H1 (cell line): ENCODE measurements at regions not wholly inside any gene's neighbourhood (a gene's known extent, or its start where the extent isn't known, plus 50 kb on each side); places are given as distances from the start of the nearest gene placed in this dataset.

Experiments used
- EP300 ChIP-seq, 2 experiments: IDR thresholded peaks; 1 replicate in 1 of 2; 2 replicates in 1 of 2; pipeline ENCODE4 v1.6.1; 2011 to 2012; ENCODE audit warnings: low read depth in 2 of 2, low read length in 2 of 2, mild to moderate bottlenecking in 2 of 2, borderline replicate concordance in 1 of 2, inconsistent platforms in 1 of 2, moderate library complexity in 1 of 2
- HDAC2 ChIP-seq, 2 experiments: fragments of 300-600 bp in 1 of 2; sonication (generic) in 1 of 2; IDR thresholded peaks; 2 replicates each; pipeline ENCODE4 v1.6.1; 2011 to 2012; ENCODE audit warnings: low read depth in 2 of 2, low read length in 2 of 2, mild to moderate bottlenecking in 2 of 2, moderate library complexity in 2 of 2, borderline replicate concordance in 1 of 2, inconsistent platforms in 1 of 2
- TF ChIP-seq, protein P1 (sequence below): fragments of 300-600 bp; sonication (generic); IDR thresholded peaks from 2 replicates; pipeline ENCODE4 v1.7.1; 2012; ENCODE audit warnings: low read length, moderate library complexity, mild to moderate bottlenecking, inconsistent platforms; ENCODE audit not compliant: insufficient replicate concordance

DNA sequence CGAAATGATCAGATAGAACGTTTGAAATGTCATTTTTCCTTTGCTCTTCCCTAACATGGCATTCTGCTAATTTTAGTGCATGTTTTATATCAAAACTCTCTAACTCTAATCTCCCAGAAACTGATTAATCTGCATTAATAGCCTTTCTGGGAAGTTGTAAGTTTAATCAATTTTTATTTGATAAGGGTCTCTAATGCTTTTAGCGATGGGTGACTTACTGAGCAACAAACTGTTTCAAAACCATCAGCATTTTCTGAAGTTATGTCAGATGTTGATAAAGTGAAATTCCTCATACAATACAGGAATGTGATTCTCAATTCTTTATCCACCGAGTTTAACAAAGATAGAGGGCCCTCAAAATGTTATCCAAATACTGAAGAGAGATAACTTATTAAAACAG is 431.6 kb upstream of the CXADR start (continued):
- TF ChIP-seq, protein P1, sequence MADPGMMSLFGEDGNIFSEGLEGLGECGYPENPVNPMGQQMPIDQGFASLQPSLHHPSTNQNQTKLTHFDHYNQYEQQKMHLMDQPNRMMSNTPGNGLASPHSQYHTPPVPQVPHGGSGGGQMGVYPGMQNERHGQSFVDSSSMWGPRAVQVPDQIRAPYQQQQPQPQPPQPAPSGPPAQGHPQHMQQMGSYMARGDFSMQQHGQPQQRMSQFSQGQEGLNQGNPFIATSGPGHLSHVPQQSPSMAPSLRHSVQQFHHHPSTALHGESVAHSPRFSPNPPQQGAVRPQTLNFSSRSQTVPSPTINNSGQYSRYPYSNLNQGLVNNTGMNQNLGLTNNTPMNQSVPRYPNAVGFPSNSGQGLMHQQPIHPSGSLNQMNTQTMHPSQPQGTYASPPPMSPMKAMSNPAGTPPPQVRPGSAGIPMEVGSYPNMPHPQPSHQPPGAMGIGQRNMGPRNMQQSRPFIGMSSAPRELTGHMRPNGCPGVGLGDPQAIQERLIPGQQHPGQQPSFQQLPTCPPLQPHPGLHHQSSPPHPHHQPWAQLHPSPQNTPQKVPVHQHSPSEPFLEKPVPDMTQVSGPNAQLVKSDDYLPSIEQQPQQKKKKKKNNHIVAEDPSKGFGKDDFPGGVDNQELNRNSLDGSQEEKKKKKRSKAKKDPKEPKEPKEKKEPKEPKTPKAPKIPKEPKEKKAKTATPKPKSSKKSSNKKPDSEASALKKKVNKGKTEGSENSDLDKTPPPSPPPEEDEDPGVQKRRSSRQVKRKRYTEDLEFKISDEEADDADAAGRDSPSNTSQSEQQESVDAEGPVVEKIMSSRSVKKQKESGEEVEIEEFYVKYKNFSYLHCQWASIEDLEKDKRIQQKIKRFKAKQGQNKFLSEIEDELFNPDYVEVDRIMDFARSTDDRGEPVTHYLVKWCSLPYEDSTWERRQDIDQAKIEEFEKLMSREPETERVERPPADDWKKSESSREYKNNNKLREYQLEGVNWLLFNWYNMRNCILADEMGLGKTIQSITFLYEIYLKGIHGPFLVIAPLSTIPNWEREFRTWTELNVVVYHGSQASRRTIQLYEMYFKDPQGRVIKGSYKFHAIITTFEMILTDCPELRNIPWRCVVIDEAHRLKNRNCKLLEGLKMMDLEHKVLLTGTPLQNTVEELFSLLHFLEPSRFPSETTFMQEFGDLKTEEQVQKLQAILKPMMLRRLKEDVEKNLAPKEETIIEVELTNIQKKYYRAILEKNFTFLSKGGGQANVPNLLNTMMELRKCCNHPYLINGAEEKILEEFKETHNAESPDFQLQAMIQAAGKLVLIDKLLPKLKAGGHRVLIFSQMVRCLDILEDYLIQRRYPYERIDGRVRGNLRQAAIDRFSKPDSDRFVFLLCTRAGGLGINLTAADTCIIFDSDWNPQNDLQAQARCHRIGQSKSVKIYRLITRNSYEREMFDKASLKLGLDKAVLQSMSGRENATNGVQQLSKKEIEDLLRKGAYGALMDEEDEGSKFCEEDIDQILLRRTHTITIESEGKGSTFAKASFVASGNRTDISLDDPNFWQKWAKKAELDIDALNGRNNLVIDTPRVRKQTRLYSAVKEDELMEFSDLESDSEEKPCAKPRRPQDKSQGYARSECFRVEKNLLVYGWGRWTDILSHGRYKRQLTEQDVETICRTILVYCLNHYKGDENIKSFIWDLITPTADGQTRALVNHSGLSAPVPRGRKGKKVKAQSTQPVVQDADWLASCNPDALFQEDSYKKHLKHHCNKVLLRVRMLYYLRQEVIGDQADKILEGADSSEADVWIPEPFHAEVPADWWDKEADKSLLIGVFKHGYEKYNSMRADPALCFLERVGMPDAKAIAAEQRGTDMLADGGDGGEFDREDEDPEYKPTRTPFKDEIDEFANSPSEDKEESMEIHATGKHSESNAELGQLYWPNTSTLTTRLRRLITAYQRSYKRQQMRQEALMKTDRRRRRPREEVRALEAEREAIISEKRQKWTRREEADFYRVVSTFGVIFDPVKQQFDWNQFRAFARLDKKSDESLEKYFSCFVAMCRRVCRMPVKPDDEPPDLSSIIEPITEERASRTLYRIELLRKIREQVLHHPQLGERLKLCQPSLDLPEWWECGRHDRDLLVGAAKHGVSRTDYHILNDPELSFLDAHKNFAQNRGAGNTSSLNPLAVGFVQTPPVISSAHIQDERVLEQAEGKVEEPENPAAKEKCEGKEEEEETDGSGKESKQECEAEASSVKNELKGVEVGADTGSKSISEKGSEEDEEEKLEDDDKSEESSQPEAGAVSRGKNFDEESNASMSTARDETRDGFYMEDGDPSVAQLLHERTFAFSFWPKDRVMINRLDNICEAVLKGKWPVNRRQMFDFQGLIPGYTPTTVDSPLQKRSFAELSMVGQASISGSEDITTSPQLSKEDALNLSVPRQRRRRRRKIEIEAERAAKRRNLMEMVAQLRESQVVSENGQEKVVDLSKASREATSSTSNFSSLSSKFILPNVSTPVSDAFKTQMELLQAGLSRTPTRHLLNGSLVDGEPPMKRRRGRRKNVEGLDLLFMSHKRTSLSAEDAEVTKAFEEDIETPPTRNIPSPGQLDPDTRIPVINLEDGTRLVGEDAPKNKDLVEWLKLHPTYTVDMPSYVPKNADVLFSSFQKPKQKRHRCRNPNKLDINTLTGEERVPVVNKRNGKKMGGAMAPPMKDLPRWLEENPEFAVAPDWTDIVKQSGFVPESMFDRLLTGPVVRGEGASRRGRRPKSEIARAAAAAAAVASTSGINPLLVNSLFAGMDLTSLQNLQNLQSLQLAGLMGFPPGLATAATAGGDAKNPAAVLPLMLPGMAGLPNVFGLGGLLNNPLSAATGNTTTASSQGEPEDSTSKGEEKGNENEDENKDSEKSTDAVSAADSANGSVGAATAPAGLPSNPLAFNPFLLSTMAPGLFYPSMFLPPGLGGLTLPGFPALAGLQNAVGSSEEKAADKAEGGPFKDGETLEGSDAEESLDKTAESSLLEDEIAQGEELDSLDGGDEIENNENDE = no peak
- TF ChIP-seq HDAC2 (IDR thresholded peaks at IDR 0.05; ENCODE audit: borderline replicate concordance in 1 of 2, low read depth in 2 of 2, low read length in 2 of 2) (no peak), EP300 (IDR thresholded peaks at IDR 0.05; ENCODE audit: borderline replicate concordance in 1 of 2, low read depth in 2 of 2, low read length in 2 of 2) (no peak)
